ENCODE measurements at regions not wholly inside any gene's neighbourhood (a gene's known extent, or its start where the extent isn't known, plus 50 kb on each side); places are given as distances from the start of the nearest gene placed in this dataset.

DNA sequence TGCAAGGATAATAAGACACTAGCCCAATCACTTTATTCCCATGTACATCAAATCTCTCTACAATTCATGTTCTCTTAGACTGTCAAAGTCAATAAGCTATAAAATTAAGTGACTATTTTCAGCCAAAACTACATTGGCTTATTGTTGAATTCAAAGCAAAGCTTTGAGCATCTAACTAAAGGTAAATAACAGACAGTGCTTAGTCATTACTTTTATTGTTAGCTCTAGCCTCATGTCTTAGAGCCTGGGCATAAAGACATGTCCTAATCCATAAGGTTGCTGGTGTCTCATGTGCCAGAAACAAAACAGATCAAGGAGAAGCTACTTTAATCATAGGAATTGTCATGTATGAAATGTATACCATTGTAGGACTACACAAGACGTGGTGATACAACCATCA lies 103.1 kb upstream of the UNC5C start:
- TF ChIP-seq POLR2A (IDR thresholded peaks at IDR 0.05), result no peak
- TF ChIP-seq, protein P1, sequence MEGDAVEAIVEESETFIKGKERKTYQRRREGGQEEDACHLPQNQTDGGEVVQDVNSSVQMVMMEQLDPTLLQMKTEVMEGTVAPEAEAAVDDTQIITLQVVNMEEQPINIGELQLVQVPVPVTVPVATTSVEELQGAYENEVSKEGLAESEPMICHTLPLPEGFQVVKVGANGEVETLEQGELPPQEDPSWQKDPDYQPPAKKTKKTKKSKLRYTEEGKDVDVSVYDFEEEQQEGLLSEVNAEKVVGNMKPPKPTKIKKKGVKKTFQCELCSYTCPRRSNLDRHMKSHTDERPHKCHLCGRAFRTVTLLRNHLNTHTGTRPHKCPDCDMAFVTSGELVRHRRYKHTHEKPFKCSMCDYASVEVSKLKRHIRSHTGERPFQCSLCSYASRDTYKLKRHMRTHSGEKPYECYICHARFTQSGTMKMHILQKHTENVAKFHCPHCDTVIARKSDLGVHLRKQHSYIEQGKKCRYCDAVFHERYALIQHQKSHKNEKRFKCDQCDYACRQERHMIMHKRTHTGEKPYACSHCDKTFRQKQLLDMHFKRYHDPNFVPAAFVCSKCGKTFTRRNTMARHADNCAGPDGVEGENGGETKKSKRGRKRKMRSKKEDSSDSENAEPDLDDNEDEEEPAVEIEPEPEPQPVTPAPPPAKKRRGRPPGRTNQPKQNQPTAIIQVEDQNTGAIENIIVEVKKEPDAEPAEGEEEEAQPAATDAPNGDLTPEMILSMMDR (IDR thresholded peaks at IDR 0.05), result no peak
